HepG2 (cell line): ENCODE measurements at regions not wholly inside any gene's neighbourhood (a gene's known extent, or its start where the extent isn't known, plus 50 kb on each side); places are given as distances from the start of the nearest gene placed in this dataset.

Experiments
- ASH2L ChIP-seq: fragments of 300-600, 200-600 bp; sonication (generic); IDR thresholded peaks from 2 replicates; pipeline ENCODE4 v1.7.0; 2017; ENCODE audit warnings: low read depth, mild to moderate bottlenecking, moderate library complexity, mixed read lengths, low read length; ENCODE audit not compliant: insufficient read length
- ETV6 ChIP-seq: sonication (generic); formaldehyde crosslinking; conservative IDR thresholded peaks from 2 replicates; pipeline ENCODE4 v1.4.0; 2020; ENCODE audit warnings: missing genetic modification reagents
- FOXA3 ChIP-seq: IDR thresholded peaks from 2 replicates; pipeline ENCODE4 v1.6.1; 2016; ENCODE audit warnings: missing genetic modification reagents, missing compliant biosample characterization
- FOXP1 ChIP-seq, 2 experiments: fragments of 450-650 bp in 1 of 2; IDR thresholded peaks; 2 replicates each; pipeline ENCODE4 v1.6.1; 2017 to 2018; ENCODE audit warnings: antibody characterized with exemption in 1 of 2
- FOXP4 ChIP-seq: sonication (generic); formaldehyde crosslinking; IDR thresholded peaks from 2 replicates; pipeline ENCODE4 v1.4.0; 2020; ENCODE audit warnings: missing genetic modification reagents
- HNF4A ChIP-seq: sonication (generic); formaldehyde crosslinking; IDR thresholded peaks from 2 replicates; pipeline ENCODE4 v1.4.0; 2020; ENCODE audit warnings: missing genetic modification reagents
- HNRNPK ChIP-seq: fragments of 200-400 bp; formaldehyde crosslinking; IDR thresholded peaks from 2 replicates; pipeline ENCODE4 v1.6.1; 2018; ENCODE audit warnings: low read length, low read depth, moderate library complexity, mild to moderate bottlenecking; ENCODE audit not compliant: poor library complexity, severe bottlenecking
- MIXL1 ChIP-seq: IDR thresholded peaks from 2 replicates; pipeline ENCODE4 v1.6.1; 2016
- MTF1 ChIP-seq: sonication (generic); formaldehyde crosslinking; IDR thresholded peaks from 2 replicates; pipeline ENCODE4 v1.5.0; 2020; ENCODE audit warnings: missing genetic modification reagents
- MXD4 ChIP-seq: IDR thresholded peaks from 2 replicates; pipeline ENCODE4 v1.6.1; 2016; ENCODE audit warnings: mild to moderate bottlenecking, missing biosample characterization, missing genetic modification reagents
- NR2C2 ChIP-seq: sonication (generic); formaldehyde crosslinking; IDR thresholded peaks from 2 replicates; pipeline ENCODE4 v1.4.0; 2020; ENCODE audit warnings: missing genetic modification reagents, mild to moderate bottlenecking, moderate library complexity, borderline replicate concordance
- POLR2AphosphoS5 ChIP-seq: IDR thresholded peaks from 2 replicates; pipeline ENCODE4 v1.6.1; 2012; ENCODE audit warnings: low read depth, low read length
- RFXAP ChIP-seq: sonication (generic); formaldehyde crosslinking; IDR thresholded peaks from 2 replicates; pipeline ENCODE4 v1.4.0; 2020; ENCODE audit warnings: missing genetic modification reagents, borderline replicate concordance
- SMARCE1 ChIP-seq: fragments of 450-650 bp; IDR thresholded peaks from 2 replicates; pipeline ENCODE4 v1.6.1; 2017; ENCODE audit warnings: borderline replicate concordance
- SOX6 ChIP-seq, 2 experiments: fragments of 450-650 bp in 1 of 2; sonication (generic) in 1 of 2; formaldehyde crosslinking in 1 of 2; IDR thresholded peaks; 2 replicates each; pipeline versions ENCODE4 v1.4.0 to v1.6.1; 2017 to 2020; ENCODE audit warnings: antibody characterized with exemption in 1 of 2, mild to moderate bottlenecking in 1 of 2, missing genetic modification reagents in 1 of 2
- TEF ChIP-seq: sonication (generic); formaldehyde crosslinking; IDR thresholded peaks from 2 replicates; pipeline ENCODE4 v1.5.0; 2020; ENCODE audit warnings: missing genetic modification reagents
- THAP11 ChIP-seq: IDR thresholded peaks from 2 replicates; pipeline ENCODE4 v1.6.1; 2016; ENCODE audit warnings: missing biosample characterization, missing genetic modification reagents
- THRA ChIP-seq: sonication (generic); formaldehyde crosslinking; IDR thresholded peaks from 2 replicates; pipeline ENCODE4 v1.4.0; 2020; ENCODE audit warnings: missing genetic modification reagents, borderline replicate concordance
- ZFP36L2 ChIP-seq: sonication (generic); formaldehyde crosslinking; IDR thresholded peaks from 2 replicates; pipeline ENCODE4 v1.4.0; 2020; ENCODE audit warnings: missing genetic modification reagents
- ZNF317 ChIP-seq: sonication (generic); formaldehyde crosslinking; IDR thresholded peaks from 2 replicates; pipeline ENCODE4 v1.5.0; 2020; ENCODE audit warnings: mild to moderate bottlenecking, missing genetic modification reagents
- ZNF543 ChIP-seq: sonication (generic); formaldehyde crosslinking; IDR thresholded peaks from 2 replicates; pipeline ENCODE4 v1.4.0; 2020; ENCODE audit warnings: mild to moderate bottlenecking, missing genetic modification reagents
- ZNF556 ChIP-seq: sonication (generic); formaldehyde crosslinking; IDR thresholded peaks from 2 replicates; pipeline ENCODE4 v1.4.0; 2020; ENCODE audit warnings: mild to moderate bottlenecking, missing genetic modification reagents, borderline replicate concordance
- ZNF790 ChIP-seq: sonication (generic); formaldehyde crosslinking; IDR thresholded peaks from 2 replicates; pipeline ENCODE4 v1.8.0; 2022; ENCODE audit warnings: missing genetic modification reagents, mild to moderate bottlenecking, borderline replicate concordance
- ZNF878 ChIP-seq: sonication (generic); formaldehyde crosslinking; IDR thresholded peaks from 2 replicates; pipeline ENCODE4 v1.8.1; 2023; ENCODE audit warnings: mild to moderate bottlenecking, missing genetic modification reagents, moderate library complexity
- TF ChIP-seq, protein P1 (sequence below): sonication (generic); formaldehyde crosslinking; IDR thresholded peaks from 2 replicates; pipeline ENCODE4 v1.4.0; 2020; ENCODE audit warnings: mild to moderate bottlenecking, missing genetic modification reagents

GRCh38 chr10:28940158-28940888 lies 263.0 kb downstream of the BAMBI start (continued):
- TF ChIP-seq HNRNPK, result no peak
- TF ChIP-seq MXD4 (CRISPR knock-in tag), result no peak
- no peak for TF ChIP-seq THAP11 (CRISPR knock-in tag)
- no peak for TF ChIP-seq ZNF878 (CRISPR knock-in tag)
- no peak for TF ChIP-seq ZNF556 (CRISPR knock-in tag)
- peak; percentile 79 for TF ChIP-seq ASH2L
- 0 out of 2 replicates have a peak, but pooled peaks have one; percentile 31 for TF ChIP-seq FOXA3 (CRISPR knock-in tag)
- TF ChIP-seq SMARCE1, result no peak
- TF ChIP-seq HNF4A, result peak; percentile 35; the same call in 1 of the 2 replicates
- no peak for TF ChIP-seq POLR2AphosphoS5
- TF ChIP-seq ZFP36L2 (CRISPR knock-in tag), result no peak
- TF ChIP-seq RFXAP (CRISPR knock-in tag), result no peak
- no peak; the same call in 1 of the 2 replicates for TF ChIP-seq FOXP4 (CRISPR knock-in tag)
- no peak for TF ChIP-seq ZNF317 (CRISPR knock-in tag)
- no peak for TF ChIP-seq ZNF790
- 0 out of 2 replicates have a peak, but pooled peaks have one; percentile 4 for TF ChIP-seq NR2C2 (CRISPR knock-in tag)
- 0 out of 2 replicates have a peak, but pooled peaks have one; percentile 3 for TF ChIP-seq ZNF543 (CRISPR knock-in tag)
- no peak for TF ChIP-seq SOX6 (IDR thresholded peaks at IDR 0.05)
- peak; percentile 48; the same call in 1 of the 2 replicates for TF ChIP-seq SOX6 (CRISPR knock-in tag; IDR thresholded peaks at IDR 0.05)
- 0 out of 2 replicates have a peak, but pooled peaks have one; percentile 9 for TF ChIP-seq MIXL1
- TF ChIP-seq TEF (CRISPR knock-in tag), result no peak
- TF ChIP-seq MTF1 (CRISPR knock-in tag), result no peak
- no peak for TF ChIP-seq ETV6
- TF ChIP-seq, protein P1, sequence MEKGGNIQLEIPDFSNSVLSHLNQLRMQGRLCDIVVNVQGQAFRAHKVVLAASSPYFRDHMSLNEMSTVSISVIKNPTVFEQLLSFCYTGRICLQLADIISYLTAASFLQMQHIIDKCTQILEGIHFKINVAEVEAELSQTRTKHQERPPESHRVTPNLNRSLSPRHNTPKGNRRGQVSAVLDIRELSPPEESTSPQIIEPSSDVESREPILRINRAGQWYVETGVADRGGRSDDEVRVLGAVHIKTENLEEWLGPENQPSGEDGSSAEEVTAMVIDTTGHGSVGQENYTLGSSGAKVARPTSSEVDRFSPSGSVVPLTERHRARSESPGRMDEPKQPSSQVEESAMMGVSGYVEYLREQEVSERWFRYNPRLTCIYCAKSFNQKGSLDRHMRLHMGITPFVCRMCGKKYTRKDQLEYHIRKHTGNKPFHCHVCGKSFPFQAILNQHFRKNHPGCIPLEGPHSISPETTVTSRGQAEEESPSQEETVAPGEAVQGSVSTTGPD, result no peak
- no peak for TF ChIP-seq FOXP1 (IDR thresholded peaks at IDR 0.05)
- TF ChIP-seq FOXP1 (CRISPR knock-in tag; IDR thresholded peaks at IDR 0.05), result peak; percentile 32; the same call in 1 of the 2 replicates
- TF ChIP-seq THRA (CRISPR knock-in tag), result no peak
